HG03060 (cell line): ENCODE measurements at regions not wholly inside any gene's neighbourhood (a gene's known extent, or its start where the extent isn't known, plus 50 kb on each side); places are given as distances from the start of the nearest gene placed in this dataset.
"Not testable (repeated sequence)": the region's sequence is repeated elsewhere in the genome, so short reads cannot be mapped to it uniquely, and the experiment has no call there.

Experiments used
- ATAC-seq: cut with Tn5 transposase; IDR thresholded peaks from one replicate; pipeline ENCODE4 v1.9.1; 2021; ENCODE audit warnings: low read depth, moderate number of reproducible peaks; ENCODE audit not compliant: unreplicated experiment

DNA sequence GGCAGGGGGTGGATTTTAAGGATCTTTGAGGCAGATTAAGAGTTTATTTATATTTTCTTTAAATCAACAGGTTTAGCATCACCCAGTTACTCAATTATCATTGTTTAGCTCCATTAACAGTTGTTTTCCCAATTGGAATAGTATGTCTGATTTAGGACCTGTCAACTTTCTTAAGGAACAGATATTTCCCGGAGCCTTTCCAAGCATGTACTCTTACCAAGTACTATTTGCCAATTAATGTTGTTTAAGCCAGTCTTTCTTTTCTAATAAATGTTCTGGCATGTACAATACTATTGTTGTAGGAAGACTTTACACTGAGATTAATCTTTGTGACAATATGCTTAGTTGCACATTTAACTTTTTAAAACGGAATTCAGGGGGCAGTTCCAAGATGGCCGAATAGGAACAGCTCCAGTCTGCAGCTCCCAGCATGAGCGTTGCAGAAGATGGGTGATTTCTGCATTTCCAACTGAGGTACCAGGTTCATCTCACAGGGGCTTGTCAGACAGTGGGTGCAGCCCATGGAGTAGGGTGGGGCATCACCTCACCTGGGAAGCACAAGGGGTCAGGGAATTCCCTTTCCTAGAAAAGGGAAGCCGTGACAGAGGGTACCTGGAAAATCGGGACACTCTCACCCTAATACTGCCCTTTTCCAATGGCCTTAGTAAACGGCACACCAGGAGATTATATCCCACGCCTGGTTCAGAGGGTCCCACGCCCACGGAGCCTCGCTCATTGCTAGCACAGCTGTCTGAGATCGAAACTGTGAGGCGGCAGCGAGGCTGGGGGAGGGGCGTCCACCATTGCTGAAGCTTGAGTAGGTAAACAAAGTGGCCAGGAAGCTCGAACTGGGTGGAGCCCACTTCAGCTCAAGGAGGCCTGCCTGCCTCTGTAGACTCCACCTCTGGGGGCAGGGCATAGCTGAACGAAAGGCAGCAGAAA, 173.7 kb downstream of the LRRC70 start:
- not testable (repeated sequence) for ATAC-seq

- no peak for ATAC-seq
Measured at GRCh38 chr5:62742207-62742606, 163.6 kb downstream of the LRRC70 start.

- ATAC-seq: no peak
Measured at GRCh38 chr5:62741761-62742160, 163.1 kb downstream of the LRRC70 start.

DNA sequence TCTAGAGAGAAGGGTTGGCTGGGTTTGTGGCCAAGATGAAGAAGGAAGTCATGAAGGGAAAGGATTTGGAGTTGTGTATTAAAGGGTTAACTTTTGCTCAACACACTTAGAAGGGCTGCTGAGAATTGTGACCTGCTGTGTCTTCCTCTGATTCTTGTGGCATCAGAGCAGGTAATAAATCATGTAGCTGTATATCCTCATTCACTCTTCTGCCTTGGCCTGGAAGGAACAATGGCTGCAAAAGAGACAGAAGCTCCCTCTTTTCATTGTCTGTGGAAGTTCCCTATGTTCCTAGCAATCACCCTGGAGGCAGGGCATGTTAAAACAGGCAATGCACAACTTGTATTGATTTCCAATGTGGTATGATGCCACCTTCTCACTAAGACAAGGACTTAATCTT, 159.1 kb downstream of the LRRC70 start:
- no peak for ATAC-seq

DNA sequence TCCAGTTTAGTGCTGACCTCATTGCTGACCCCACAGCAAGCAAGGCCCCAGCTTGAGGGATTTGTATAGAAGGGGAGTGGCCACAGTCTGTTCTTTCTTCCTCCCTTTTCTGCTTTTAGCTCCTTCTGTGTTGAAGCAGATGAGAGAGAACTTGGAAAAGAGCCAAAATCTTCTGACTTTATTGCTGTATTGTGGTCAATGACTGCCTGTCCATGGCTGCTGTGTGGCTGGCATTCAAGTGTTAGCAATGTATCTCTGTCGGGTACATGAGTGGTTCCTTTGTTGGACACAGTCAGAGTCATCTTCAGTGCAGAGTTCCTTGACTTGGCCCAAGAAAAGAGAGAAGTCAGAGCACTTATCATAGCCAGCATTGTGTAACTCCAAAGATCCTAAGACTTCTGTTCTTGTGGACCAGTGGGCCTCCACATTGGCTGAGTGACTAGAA, 154.1 kb downstream of the LRRC70 start:
- no peak for ATAC-seq

GRCh38 chr5:62731022-62731421, 152.4 kb downstream of the LRRC70 start:
- no peak for ATAC-seq

GRCh38 chr5:62729675-62730074, 151.1 kb downstream of the LRRC70 start:
- ATAC-seq: no peak

DNA sequence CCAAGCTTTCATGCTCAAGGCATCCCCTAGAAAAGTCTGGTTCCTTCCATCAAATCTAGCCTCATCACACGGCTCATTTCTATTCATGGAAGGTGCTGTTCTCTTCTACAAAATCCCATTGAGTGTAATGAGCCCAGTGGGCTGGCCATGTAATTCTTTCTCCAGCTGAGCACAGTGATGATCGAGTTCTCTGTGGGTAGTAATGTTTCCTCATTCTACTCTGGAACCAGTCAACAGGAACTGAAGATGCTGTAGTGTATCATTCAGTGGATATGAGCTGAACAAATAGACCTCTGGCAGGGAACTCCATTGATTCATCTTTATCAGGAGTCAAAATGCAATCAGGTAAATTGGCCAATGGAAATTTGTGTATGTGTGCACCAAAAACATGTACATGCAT, 149.2 kb downstream of the LRRC70 start:
- no peak for ATAC-seq

DNA sequence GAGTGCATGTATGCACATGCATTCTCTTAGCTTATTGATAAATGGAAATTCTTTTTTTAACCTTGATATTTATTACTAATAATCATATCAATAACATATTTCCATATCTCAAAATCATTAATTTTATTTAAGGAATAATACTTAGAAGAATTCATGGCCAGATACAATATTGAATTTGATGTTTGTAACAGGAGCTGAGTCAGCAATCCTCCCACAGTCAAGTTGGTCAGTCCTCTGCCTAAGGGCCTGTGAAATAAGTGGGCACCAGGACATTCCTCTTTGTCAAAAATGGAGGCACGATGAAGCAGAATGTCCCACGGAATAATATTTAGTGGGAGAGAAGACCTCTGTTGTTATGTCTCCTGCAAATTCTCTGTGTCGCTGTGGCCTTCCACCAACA, 148.6 kb downstream of the LRRC70 start:
- no peak for ATAC-seq

GRCh38 chr5:62722360-62722759, 143.7 kb downstream of the LRRC70 start:
- ATAC-seq: no peak

GRCh38 chr5:62720031-62720441, 141.4 kb downstream of the LRRC70 start:
- ATAC-seq: peak; percentile 85

DNA sequence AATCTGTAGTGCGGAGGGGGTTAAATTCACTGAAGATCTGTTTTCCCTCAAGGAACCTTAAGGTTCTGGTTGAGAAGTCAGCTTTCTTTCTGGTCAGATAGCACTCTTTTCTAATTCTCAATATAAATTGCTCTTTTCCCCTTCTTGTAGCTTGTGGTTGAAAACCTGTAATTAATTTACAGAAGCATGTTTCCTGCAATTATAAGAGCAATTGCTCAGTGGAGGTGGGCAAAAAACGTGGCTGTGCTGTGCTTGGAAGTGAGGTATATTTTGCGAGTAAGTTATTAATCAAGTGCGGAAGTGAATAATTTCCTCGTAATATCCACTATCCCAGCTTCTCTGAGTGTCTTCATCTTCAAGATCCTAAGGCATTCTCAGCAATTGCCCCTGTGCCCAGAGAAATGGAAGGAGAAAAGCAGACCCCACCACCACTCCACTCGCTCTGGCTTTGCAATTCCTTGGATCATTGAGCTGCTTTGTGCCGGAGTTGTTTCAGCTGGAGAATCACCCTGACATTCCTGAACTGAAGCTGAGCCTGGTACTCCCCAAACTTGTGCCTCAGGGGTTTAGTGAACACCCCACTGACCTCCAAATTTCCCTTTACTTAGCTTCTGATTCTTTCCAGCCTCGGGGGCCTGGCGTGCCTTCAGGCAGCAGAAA, 140.6 kb downstream of the LRRC70 start:
- ATAC-seq: no peak

DNA sequence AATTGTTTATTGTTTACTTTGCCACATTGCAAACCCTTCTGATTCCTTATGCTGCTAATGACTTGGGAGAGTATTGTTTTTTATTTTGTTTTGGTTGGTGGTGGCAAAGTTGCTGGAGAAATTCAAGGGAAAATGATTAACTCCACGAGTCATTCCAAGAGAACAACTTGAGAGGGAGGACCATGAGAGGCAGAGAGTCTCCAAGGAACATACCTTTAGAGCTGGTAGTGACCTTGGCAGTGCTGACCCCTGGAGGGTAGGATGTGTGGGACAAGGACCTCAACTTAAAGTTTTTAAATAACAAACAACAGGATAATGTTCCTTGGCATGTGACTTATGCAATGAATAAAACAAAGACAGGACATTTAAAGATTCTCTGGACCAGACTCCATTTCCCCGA, 139.7 kb downstream of the LRRC70 start:
- no peak for ATAC-seq

DNA sequence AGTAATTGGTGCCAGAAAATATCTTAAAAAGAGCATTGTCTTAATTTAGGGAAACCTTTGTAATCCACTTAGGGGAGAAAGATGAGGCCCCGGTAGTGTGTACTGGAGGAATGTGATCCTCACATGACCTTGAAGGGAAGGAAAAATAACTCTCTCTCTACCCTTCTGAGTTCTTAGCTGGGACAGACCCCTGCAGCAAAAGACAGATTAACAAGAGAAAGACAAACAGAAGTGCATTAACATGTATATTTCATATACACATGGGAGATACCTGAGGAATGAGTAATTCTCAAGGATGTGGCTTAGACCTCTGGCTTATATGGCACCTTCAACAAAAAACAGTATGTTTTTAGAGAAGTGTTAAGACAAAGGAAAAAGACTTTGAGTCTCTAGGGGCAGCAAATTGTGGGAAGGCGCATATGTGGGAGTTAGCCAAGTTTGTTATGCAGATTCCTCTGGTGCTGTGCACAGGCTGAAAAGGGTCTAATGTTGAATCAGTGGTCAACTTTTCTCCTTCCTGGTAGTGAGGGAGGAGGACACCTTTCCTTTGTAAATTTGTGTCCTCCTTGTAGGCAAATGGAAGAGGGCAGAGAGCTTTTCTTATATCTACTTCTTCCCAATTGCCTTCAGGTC, 138.8 kb downstream of the LRRC70 start:
- ATAC-seq: no peak

DNA sequence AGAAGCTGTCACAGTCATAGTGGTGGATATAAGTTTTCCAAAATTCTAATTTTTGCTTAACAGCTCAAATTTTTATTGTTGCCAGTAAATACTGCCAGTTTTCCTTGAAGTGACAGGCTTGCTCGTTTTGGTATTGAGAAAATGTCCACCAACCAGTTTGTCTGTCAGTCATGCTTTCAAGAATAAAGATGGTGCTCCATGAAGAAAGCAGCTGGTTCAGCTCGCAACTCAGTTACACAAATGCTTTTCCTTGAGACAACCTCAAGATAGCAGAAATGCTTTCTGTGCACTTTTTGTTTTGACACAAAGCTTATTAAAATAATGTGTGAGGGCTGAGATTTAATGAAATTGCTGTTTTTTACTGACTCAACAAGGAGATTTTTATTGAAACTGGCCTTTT, 135.7 kb downstream of the LRRC70 start:
- ATAC-seq: no peak

DNA sequence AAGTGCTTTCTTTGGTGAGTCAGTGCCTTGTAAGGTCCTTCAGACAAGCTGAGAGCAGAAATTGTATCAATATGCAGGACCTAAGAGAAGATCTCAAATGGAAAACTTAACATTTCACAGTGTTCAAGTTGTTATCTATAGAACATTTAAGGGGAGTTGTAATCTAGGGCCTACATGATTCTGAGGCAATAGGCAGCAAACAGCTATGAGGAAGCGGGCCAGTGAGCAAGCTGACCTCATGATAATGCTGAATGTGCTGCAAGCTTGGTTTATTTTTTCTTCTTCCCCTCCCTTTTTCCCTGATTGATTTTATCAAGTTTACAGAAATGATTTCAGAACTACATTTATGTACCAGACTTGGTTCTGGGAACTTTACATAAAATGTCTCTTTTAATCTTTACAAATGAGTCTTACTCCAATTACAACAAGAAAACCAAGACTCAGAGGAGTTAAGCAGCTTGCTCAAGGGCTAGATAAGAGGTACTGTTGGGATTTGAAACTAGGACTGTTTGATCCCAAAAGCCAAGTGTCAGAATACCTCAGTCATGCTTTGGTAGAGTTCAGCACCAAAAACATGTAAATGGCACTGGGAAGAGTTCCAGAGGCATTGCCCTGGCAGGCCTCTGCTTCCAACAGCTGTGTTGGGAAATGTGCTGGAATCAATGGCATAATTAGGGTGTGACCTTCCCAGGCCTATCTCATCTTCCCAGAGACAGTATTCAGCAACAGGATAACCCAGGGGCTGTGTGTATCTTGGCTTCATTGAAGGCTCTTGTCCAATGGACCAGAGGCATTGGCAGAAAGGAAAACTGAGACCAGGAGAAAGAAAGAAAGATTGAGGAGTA, 130.1 kb downstream of the LRRC70 start:
- no peak for ATAC-seq

GRCh38 chr5:62707563-62707962, 128.9 kb downstream of the LRRC70 start:
- ATAC-seq: no peak

- ATAC-seq: no peak
Measured at GRCh38 chr5:62707131-62707530, 128.5 kb downstream of the LRRC70 start.

GRCh38 chr5:62705022-62705421, 126.4 kb downstream of the LRRC70 start:
- ATAC-seq: no peak

- no peak for ATAC-seq
Measured at GRCh38 chr5:62702126-62702525, 123.5 kb downstream of the LRRC70 start.
